ENCODE measurements at regions not wholly inside any gene's neighbourhood (a gene's known extent, or its start where the extent isn't known, plus 50 kb on each side); places are given as distances from the start of the nearest gene placed in this dataset.

GRCh38 chr7:125136341-125136740 lies 206.7 kb upstream of the POT1 start:
- TF ChIP-seq POLR2A (IDR thresholded peaks at IDR 0.05) (no peak), CTCF (IDR thresholded peaks at IDR 0.05) (no peak), POLR2AphosphoS5 (IDR thresholded peaks at IDR 0.05) (no peak)

All from prostate gland (tissue), 2 donors.